Loucy (cell line): ENCODE measurements at regions not wholly inside any gene's neighbourhood (a gene's known extent, or its start where the extent isn't known, plus 50 kb on each side); places are given as distances from the start of the nearest gene placed in this dataset.
"Not testable (repeated sequence)": the region's sequence is repeated elsewhere in the genome, so short reads cannot be mapped to it uniquely, and the experiment has no call there.

Experiments used
- H2AFZ ChIP-seq: fragments of 200-600 bp; sonication (generic); 2 replicates; pipeline ENCODE4 v1.6.0; 2016; ENCODE audit warnings: antibody characterized with exemption, mild to moderate bottlenecking, low read length, moderate library complexity
- H3F3A ChIP-seq: fragments of 200-600 bp; 2 replicates; pipeline ENCODE4 v1.6.0; 2016; ENCODE audit warnings: antibody characterized with exemption, low read depth, mild to moderate bottlenecking
- H3K27me3 ChIP-seq: fragments of 200-600 bp; sonication (generic); 2 replicates; pipeline ENCODE4 v1.6.1; 2014; ENCODE audit warnings: low read length, mild to moderate bottlenecking; ENCODE audit not compliant: insufficient read depth, poor library complexity, severe bottlenecking
- H3K36me3 ChIP-seq: fragments of 200-600 bp; sonication (generic); 2 replicates; pipeline ENCODE4 v1.6.1; 2016; ENCODE audit warnings: low read length; ENCODE audit not compliant: insufficient read depth
- H3K4me1 ChIP-seq: fragments of 200-600 bp; sonication (generic); 2 replicates; pipeline ENCODE4 v1.5.1; 2014; ENCODE audit warnings: low read length, mild to moderate bottlenecking; ENCODE audit not compliant: insufficient read depth, poor library complexity, severe bottlenecking
- H3K4me2 ChIP-seq: fragments of 200-600 bp; sonication (generic); 2 replicates; pipeline ENCODE4 v1.6.0; 2014; ENCODE audit warnings: antibody characterized with exemption, low read length, low read depth, mild to moderate bottlenecking; ENCODE audit not compliant: poor library complexity, severe bottlenecking
- H3K4me3 ChIP-seq: fragments of 200-600 bp; sonication (generic); 2 replicates; pipeline ENCODE4 v1.5.1; 2014; ENCODE audit warnings: low read length, mild to moderate bottlenecking, mixed read lengths; ENCODE audit not compliant: poor library complexity, severe bottlenecking
- H3K79me2 ChIP-seq: fragments of 200-600 bp; sonication (generic); 2 replicates; pipeline ENCODE4 v1.6.1; 2014; ENCODE audit warnings: low read length; ENCODE audit not compliant: insufficient read depth
- H3K9ac ChIP-seq: fragments of 200-600 bp; sonication (generic); 2 replicates; pipeline ENCODE4 v1.6.0; 2014; ENCODE audit warnings: mild to moderate bottlenecking, low read depth, low read length, moderate library complexity; ENCODE audit not compliant: poor library complexity, severe bottlenecking
- H3K9me2 ChIP-seq: fragments of 200-600 bp; sonication (generic); replicated peaks from 2 replicates; pipeline ENCODE4 v1.6.1; 2016; ENCODE audit warnings: low read depth, low read length, mixed read lengths
- H3K9me3 ChIP-seq: fragments of 200-600 bp; sonication (generic); 2 replicates; pipeline ENCODE4 v1.6.1; 2014; ENCODE audit warnings: mild to moderate bottlenecking, antibody characterized with exemption, low read length, low read depth; ENCODE audit not compliant: insufficient read depth
- H4K20me1 ChIP-seq: fragments of 200-600 bp; sonication (generic); 2 replicates; pipeline ENCODE4 v1.6.0; 2014; ENCODE audit warnings: antibody characterized with exemption, low read length, mild to moderate bottlenecking; ENCODE audit not compliant: insufficient read depth, poor library complexity, severe bottlenecking
- CTCF ChIP-seq: fragments of 200-600 bp; sonication (generic); conservative IDR thresholded peaks from 2 replicates; pipeline ENCODE4 v1.5.1; 2014; ENCODE audit warnings: mild to moderate bottlenecking, antibody characterized with exemption, low read length
- EZH2phosphoT487 ChIP-seq: fragments of 200-600 bp; IDR thresholded peaks from 2 replicates; pipeline ENCODE4 v1.6.1; 2018; ENCODE audit warnings: antibody characterized with exemption, mild to moderate bottlenecking, moderate library complexity, borderline replicate concordance

GRCh38 chr1:22334860-22335550, 116.6 kb upstream of the ZBTB40 start:
- H3F3A ChIP-seq, result no peaks in the 10 kb centered on the region
- no peak overlapping the region for H2AFZ ChIP-seq
- H3K4me3 ChIP-seq, result no peak overlapping the region
- H3K4me1 ChIP-seq, result no peaks in the 10 kb centered on the region
- no peaks in the 10 kb centered on the region for H3K79me2 ChIP-seq
- no peaks in the 10 kb centered on the region for H3K27me3 ChIP-seq
- no peak overlapping the region for H3K4me2 ChIP-seq
- H3K36me3 ChIP-seq, result no peaks in the 10 kb centered on the region
- TF ChIP-seq EZH2phosphoT487, result no peak
- TF ChIP-seq CTCF, result no peak
- no peaks in the 10 kb centered on the region for H3K9me2 ChIP-seq
- H3K9me3 ChIP-seq, result no peaks in the 10 kb centered on the region
- no peaks in the 10 kb centered on the region for H4K20me1 ChIP-seq
- no peak overlapping the region for H3K9ac ChIP-seq

GRCh38 chr1:22336274-22336673, 115.4 kb upstream of the ZBTB40 start:
- H3K9ac ChIP-seq, H3K9me3 ChIP-seq, H3K4me2 ChIP-seq, H3K4me3 ChIP-seq, H3K27me3 ChIP-seq, H3K36me3 ChIP-seq, H2AFZ ChIP-seq, H4K20me1 ChIP-seq, H3F3A ChIP-seq, H3K79me2 ChIP-seq, H3K4me1 ChIP-seq, H3K9me2 ChIP-seq: not testable (repeated sequence)

- not testable (repeated sequence) for H4K20me1 ChIP-seq, H3K4me2 ChIP-seq, H3K9ac ChIP-seq, H3K36me3 ChIP-seq, H3K9me2 ChIP-seq, H3F3A ChIP-seq, H3K9me3 ChIP-seq, H2AFZ ChIP-seq, H3K27me3 ChIP-seq, H3K4me3 ChIP-seq, H3K4me1 ChIP-seq, H3K79me2 ChIP-seq
These were observed 114.7 kb upstream of the ZBTB40 start for GRCh38 chr1:22336696-22337545.

- TF ChIP-seq CTCF (no peak), EZH2phosphoT487 (no peak)
- no peak overlapping the region for H3K9ac ChIP-seq
- H2AFZ ChIP-seq, result no peak overlapping the region
- no peaks in the 10 kb centered on the region for H3K4me1 ChIP-seq
- H3F3A ChIP-seq, result no peaks in the 10 kb centered on the region
- H3K4me2 ChIP-seq, result no peak overlapping the region
- no peak overlapping the region for H3K4me3 ChIP-seq
- no peaks in the 10 kb centered on the region for H3K9me2 ChIP-seq
- H3K9me3 ChIP-seq, result no peaks in the 10 kb centered on the region
- no peaks in the 10 kb centered on the region for H3K36me3 ChIP-seq
- no peaks in the 10 kb centered on the region for H4K20me1 ChIP-seq
- no peaks in the 10 kb centered on the region for H3K79me2 ChIP-seq
- H3K27me3 ChIP-seq, result no peaks in the 10 kb centered on the region
These were observed 113.4 kb upstream of the ZBTB40 start for GRCh38 chr1:22338071-22338765.
